Panc1 (cell line): ENCODE measurements at regions not wholly inside any gene's neighbourhood (a gene's known extent, or its start where the extent isn't known, plus 50 kb on each side); places are given as distances from the start of the nearest gene placed in this dataset.
A peak's percentile ranks its signal among the peaks of the same experiment; 100 is the strongest.
"Not testable (repeated sequence)": the region's sequence is repeated elsewhere in the genome, so short reads cannot be mapped to it uniquely, and the experiment has no call there.

ENCODE experiments used
- ATAC-seq: fragments of 200-7000 bp; cut with Tn5 transposase; 2 replicates; pipeline ENCODE4 v1.9.1; 2020; ENCODE audit warnings: mild to moderate bottlenecking, moderate library complexity
- BruUV-seq: library from RNA; stranded (reverse); fragments of 400-500 nt; replicated peaks from 2 replicates; lab custom pipeline; 2021; lab: Mats Ljungman, UMichigan
- CTCF ChIA-PET: fragments of 300-600 bp; sonication (Branson Sonifier 250); formaldehyde crosslinking; loops from one replicate; lab custom pipeline; 2022; ENCODE audit warnings: antibody characterized with exemption; lab: Charles Lee
- POLR2A ChIA-PET: fragments of 300-600 bp; sonication (Branson Sonifier 250); formaldehyde crosslinking; loops from one replicate; lab custom pipeline; 2022; ENCODE audit warnings: antibody characterized with exemption; lab: Charles Lee
- DNase-seq: peaks from one replicate; pipeline ENCODE4 v3.0.0-alpha.2; 2010; ENCODE audit warnings: low read depth, low spot score
- H3K27ac ChIP-seq: 2 replicates; pipeline ENCODE4 v1.5.1; 2011; ENCODE audit warnings: mild to moderate bottlenecking, low read length, inconsistent platforms
- H3K27me3 ChIP-seq: fragments of 200-500 bp; sonication (Bioruptor generic); 2 replicates; pipeline ENCODE4 v1.6.0; 2014; ENCODE audit warnings: low read length, inconsistent platforms; ENCODE audit not compliant: control insufficient read depth, insufficient read depth
- H3K36me3 ChIP-seq: fragments of 200-500 bp; sonication (Bioruptor generic); 2 replicates; pipeline ENCODE4 v1.5.1; 2014; ENCODE audit warnings: inconsistent platforms, mild to moderate bottlenecking, low read length, moderate library complexity; ENCODE audit not compliant: control insufficient read depth, insufficient read depth
- H3K4me1 ChIP-seq: 2 replicates; pipeline ENCODE4 v1.5.1; 2011; ENCODE audit warnings: inconsistent platforms, mild to moderate bottlenecking, low read length, moderate library complexity; ENCODE audit not compliant: control insufficient read depth, insufficient read depth
- H3K4me3 ChIP-seq, 2 experiments: 2 replicates each; pipeline ENCODE4 v1.5.1; 2011 to 2012; ENCODE audit warnings: low read depth in 2 of 2, low read length in 2 of 2, mild to moderate bottlenecking in 2 of 2, inconsistent platforms in 1 of 2, moderate library complexity in 1 of 2
- H3K9me3 ChIP-seq: fragments of 200-500 bp; sonication (Bioruptor generic); 2 replicates; pipeline ENCODE4 v1.5.1; 2014; ENCODE audit warnings: low read depth, mild to moderate bottlenecking, inconsistent platforms, low read length, moderate library complexity; ENCODE audit not compliant: control insufficient read depth, insufficient read depth
- CTCF ChIP-seq: fragments of 450-650 bp; IDR thresholded peaks from 2 replicates; pipeline ENCODE4 v1.5.1; 2017; ENCODE audit warnings: mild to moderate bottlenecking
- POLR2AphosphoS5 ChIP-seq: IDR thresholded peaks from 2 replicates; pipeline ENCODE4 v1.6.1; 2012; ENCODE audit warnings: mild to moderate bottlenecking, low read depth, low read length, moderate library complexity
- REST ChIP-seq, 2 experiments: IDR thresholded peaks; 2 replicates each; pipeline ENCODE4 v1.6.1; 2011 to 2012; ENCODE audit warnings: low read depth in 2 of 2, control low read depth in 1 of 2, low read length in 1 of 2, mild to moderate bottlenecking in 1 of 2, moderate library complexity in 1 of 2; ENCODE audit not compliant: insufficient read depth in 1 of 2
- SIN3A ChIP-seq: IDR thresholded peaks from 2 replicates; pipeline ENCODE4 v1.6.1; 2012; ENCODE audit warnings: low read depth, mild to moderate bottlenecking, low read length, moderate library complexity, borderline replicate concordance; ENCODE audit not compliant: insufficient read depth
- TCF7L2 ChIP-seq: IDR thresholded peaks from 2 replicates; pipeline ENCODE4 v1.6.1; 2011; ENCODE audit warnings: mild to moderate bottlenecking, low read depth, low read length, inconsistent platforms
- in situ Hi-C: cut with HindIII; loops from 2 replicates; pipeline ENCODE4 v1.10.0; 2016; ENCODE audit warnings: low sequenced_read_pairs, low pct_unique_long_range_greater_than_20kb
- intact Hi-C: fragments of 100-400 bp; cut with micrococcal nuclease; formaldehyde crosslinking; loops from one replicate; pipeline ENCODE4 v1.10.0; 2022; ENCODE audit not compliant: unreplicated experiment

- no TSS peak for BruUV-seq
- Histone ChIP-seq H3K36me3 (no peaks in the 10 kb centered on the region), H3K27ac (no peak overlapping the region), H3K4me1 (no peaks in the 10 kb centered on the region), H3K9me3 (no peaks in the 10 kb centered on the region), H3K4me3 (no peak overlapping the region), H3K27me3 (no peaks in the 10 kb centered on the region)
- ATAC-seq (no peak), DNase-seq (no peak)
- intact Hi-C loops: no loop called here
- in situ Hi-C loops: no loop called here
- no peak for TF ChIP-seq TCF7L2
- no peak for TF ChIP-seq CTCF
- no peak for TF ChIP-seq SIN3A
- no peak for TF ChIP-seq POLR2AphosphoS5
- TF ChIP-seq REST (IDR thresholded peaks at IDR 0.05; ENCODE audit: insufficient read depth in 1 of 2, low read depth in 2 of 2, low read length in 1 of 2): no peak
- POLR2A ChIA-PET: no interaction called here
- CTCF ChIA-PET: no interaction called here
Measured at GRCh38 chr6:141877275-141877983, 255.3 kb upstream of the GJE1 start.

- ATAC-seq (no peak), DNase-seq (peak; percentile 18)
- H3K27ac ChIP-seq: no peak overlapping the region; the same call in 1 of the 2 replicates
- TF ChIP-seq TCF7L2 (no peak), CTCF (no peak), REST (IDR thresholded peaks at IDR 0.05; ENCODE audit: insufficient read depth in 1 of 2, low read depth in 2 of 2, low read length in 1 of 2) (no peak), POLR2AphosphoS5 (no peak)
- H3K27me3 ChIP-seq: no peaks in the 10 kb centered on the region
- no peak overlapping the region for H3K4me3 ChIP-seq
- H3K9me3 ChIP-seq: no peaks in the 10 kb centered on the region
- no TSS peak for BruUV-seq
- CTCF ChIA-PET: no interaction called here
- in situ Hi-C loops (no loop called here), intact Hi-C loops (no loop called here)
- no peaks in the 10 kb centered on the region for H3K36me3 ChIP-seq
- POLR2A ChIA-PET: interaction anchor here (0.6 kb wide), 1 partner anchor 64 kb away, joined by 6 read pairs; no protein-coding TSS in a partner anchor
- no peaks in the 10 kb centered on the region for H3K4me1 ChIP-seq
Measured at GRCh38 chr6:141874930-141875602, 257.7 kb upstream of the GJE1 start.

GRCh38 chr6:141869509-141869908 lies 263.2 kb upstream of the GJE1 start:
- in situ Hi-C loops, H3K4me3 ChIP-seq, BruUV-seq, H3K4me1 ChIP-seq, CTCF ChIA-PET, POLR2A ChIA-PET, H3K9me3 ChIP-seq, H3K27me3 ChIP-seq, ATAC-seq, intact Hi-C loops, H3K36me3 ChIP-seq, H3K27ac ChIP-seq, DNase-seq: not testable (repeated sequence)
